B cell (primary cell): ENCODE measurements at regions not wholly inside any gene's neighbourhood (a gene's known extent, or its start where the extent isn't known, plus 50 kb on each side); places are given as distances from the start of the nearest gene placed in this dataset.

Experiments used
- EZH2 ChIP-seq: IDR thresholded peaks from 2 replicates; pipeline ENCODE4 v1.6.1; 2012; ENCODE audit warnings: borderline replicate concordance, low read depth, mild to moderate bottlenecking, moderate library complexity, low read length; ENCODE audit not compliant: insufficient read depth, poor library complexity, severe bottlenecking
- TF ChIP-seq, protein P1 (sequence below): fragments of 200-600 bp; IDR thresholded peaks from one replicate; pipeline ENCODE4 v1.8.0; 2022; ENCODE audit warnings: antibody characterized with exemption, mild to moderate bottlenecking

DNA sequence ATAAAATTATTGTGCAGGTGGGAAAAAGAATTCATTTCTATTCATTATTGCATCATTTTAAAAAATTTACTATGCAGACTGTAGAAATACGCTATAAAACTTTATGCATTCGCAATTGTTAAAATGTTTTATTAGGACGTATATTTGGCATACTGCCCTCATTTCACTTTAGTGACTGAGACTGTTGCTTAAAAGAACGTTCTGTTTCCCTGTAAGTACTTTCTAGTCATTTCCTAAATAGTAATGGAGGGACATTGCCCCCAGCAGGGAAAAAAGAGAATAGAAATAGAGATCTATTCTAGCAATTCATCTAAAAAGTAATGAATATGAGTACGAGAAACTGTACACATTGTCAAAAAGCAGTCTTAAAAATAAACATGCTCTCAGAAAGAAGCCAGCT, 1295.8 kb upstream of the TENM3 start:
- TF ChIP-seq, protein P1, sequence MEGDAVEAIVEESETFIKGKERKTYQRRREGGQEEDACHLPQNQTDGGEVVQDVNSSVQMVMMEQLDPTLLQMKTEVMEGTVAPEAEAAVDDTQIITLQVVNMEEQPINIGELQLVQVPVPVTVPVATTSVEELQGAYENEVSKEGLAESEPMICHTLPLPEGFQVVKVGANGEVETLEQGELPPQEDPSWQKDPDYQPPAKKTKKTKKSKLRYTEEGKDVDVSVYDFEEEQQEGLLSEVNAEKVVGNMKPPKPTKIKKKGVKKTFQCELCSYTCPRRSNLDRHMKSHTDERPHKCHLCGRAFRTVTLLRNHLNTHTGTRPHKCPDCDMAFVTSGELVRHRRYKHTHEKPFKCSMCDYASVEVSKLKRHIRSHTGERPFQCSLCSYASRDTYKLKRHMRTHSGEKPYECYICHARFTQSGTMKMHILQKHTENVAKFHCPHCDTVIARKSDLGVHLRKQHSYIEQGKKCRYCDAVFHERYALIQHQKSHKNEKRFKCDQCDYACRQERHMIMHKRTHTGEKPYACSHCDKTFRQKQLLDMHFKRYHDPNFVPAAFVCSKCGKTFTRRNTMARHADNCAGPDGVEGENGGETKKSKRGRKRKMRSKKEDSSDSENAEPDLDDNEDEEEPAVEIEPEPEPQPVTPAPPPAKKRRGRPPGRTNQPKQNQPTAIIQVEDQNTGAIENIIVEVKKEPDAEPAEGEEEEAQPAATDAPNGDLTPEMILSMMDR, result no peak
- no peak for TF ChIP-seq EZH2
